ENCODE measurements at regions not wholly inside any gene's neighbourhood (a gene's known extent, or its start where the extent isn't known, plus 50 kb on each side); places are given as distances from the start of the nearest gene placed in this dataset.

DNA sequence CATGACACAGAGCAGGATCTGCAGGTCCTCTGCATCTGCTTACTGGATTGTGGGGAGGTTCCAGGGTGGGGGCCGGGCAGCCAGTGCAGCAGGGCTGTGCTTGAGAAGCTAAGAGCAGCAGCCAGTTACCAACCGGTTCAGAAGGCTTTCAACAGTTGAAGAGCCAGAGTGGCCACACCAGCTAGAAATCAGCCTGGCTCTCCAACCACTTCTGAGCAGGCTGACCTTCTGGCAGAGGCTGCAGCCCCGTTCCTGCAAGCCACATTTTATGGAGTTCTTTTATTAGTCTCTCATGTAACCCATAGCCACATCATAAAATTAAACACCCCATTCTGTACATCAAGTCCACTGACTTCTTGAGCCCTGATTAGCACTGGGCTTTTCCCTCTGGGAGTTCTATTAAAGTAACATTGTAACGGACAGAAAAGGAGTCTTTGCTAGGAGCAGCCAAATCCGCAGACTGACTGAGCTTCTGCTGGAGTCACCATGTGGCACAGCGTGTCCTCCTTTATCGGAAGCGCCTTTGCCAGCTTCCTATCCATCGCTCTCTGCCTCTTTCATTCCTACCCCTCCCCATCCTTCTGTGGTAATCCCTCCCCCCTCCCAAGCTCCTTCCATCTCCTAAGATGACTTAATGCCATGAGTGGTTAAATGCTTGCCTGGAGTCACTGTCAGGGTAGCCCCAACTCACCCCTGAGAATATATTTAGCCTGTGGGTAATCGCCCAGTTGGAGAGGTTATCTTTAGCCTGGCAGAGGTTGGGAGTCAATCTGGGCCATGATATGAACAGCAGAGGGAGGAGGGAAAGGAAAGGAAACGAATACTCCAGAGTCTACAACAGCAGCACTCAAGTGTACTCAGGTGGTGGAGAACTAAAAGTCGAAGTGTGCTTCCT, 138.5 kb upstream of the HES1 start:
- TF ChIP-seq, protein P1, sequence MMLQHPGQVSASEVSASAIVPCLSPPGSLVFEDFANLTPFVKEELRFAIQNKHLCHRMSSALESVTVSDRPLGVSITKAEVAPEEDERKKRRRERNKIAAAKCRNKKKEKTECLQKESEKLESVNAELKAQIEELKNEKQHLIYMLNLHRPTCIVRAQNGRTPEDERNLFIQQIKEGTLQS (IDR thresholded peaks at IDR 0.05): no peak
- TF ChIP-seq RAD21 (IDR thresholded peaks at IDR 0.05) (no peak), YY1 (IDR thresholded peaks at IDR 0.05) (no peak)
- Histone ChIP-seq H3K4me1 (ENCODE audit: control insufficient read depth in 4 of 4, insufficient read depth in 4 of 4, low read length in 3 of 4) (no peaks in the 10 kb centered on the region), H3K9me3 (ENCODE audit: control insufficient read depth in 4 of 4, low read length in 3 of 4) (no peaks in the 10 kb centered on the region), H3K27me3 (ENCODE audit: control insufficient read depth in 4 of 4, insufficient read depth in 4 of 4, low read length in 3 of 4) (no peaks in the 10 kb centered on the region), H3K27ac (ENCODE audit: low read depth in 1 of 2, low read length in 2 of 2) (no peak overlapping the region), H3K36me3 (ENCODE audit: control insufficient read depth in 4 of 4, insufficient read depth in 3 of 4, low read depth in 1 of 4, low read length in 3 of 4) (no peaks in the 10 kb centered on the region), H3K9ac (ENCODE audit: low read depth in 1 of 2, low read length in 2 of 2) (no peak overlapping the region), H3K4me3 (ENCODE audit: low read depth in 1 of 3, low read length in 3 of 3) (no peak overlapping the region)
- DNase-seq (ENCODE audit: low spot score): no peak
- WGBS: 83% methylated on average over 12 of the region's 12 CpGs

DNA sequence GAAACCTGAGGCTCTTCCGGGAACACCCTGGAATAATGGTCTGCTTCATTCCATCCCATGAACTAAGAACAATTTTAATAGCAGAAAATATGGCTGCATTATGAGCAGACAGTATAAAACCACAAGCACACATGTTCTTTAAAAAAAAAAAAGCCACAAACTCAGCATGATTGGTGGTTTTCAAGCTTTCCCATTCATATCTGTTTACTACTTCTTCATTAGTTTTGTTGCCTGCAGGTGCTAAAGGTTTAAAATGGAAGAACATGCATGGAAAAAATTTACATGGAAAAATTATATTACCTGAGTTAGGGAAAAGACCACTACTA, 137.9 kb upstream of the HES1 start:
- Histone ChIP-seq H3K9me3 (ENCODE audit: control insufficient read depth in 4 of 4, low read length in 3 of 4) (no peaks in the 10 kb centered on the region), H3K27me3 (ENCODE audit: control insufficient read depth in 4 of 4, insufficient read depth in 4 of 4, low read length in 3 of 4) (no peaks in the 10 kb centered on the region), H3K36me3 (ENCODE audit: control insufficient read depth in 4 of 4, insufficient read depth in 3 of 4, low read depth in 1 of 4, low read length in 3 of 4) (no peaks in the 10 kb centered on the region), H3K9ac (ENCODE audit: low read depth in 1 of 2, low read length in 2 of 2) (no peak overlapping the region), H3K4me1 (ENCODE audit: control insufficient read depth in 4 of 4, insufficient read depth in 4 of 4, low read length in 3 of 4) (no peaks in the 10 kb centered on the region), H3K27ac (ENCODE audit: low read depth in 1 of 2, low read length in 2 of 2) (no peak overlapping the region), H3K4me3 (ENCODE audit: low read depth in 1 of 3, low read length in 3 of 3) (no peak overlapping the region)
- TF ChIP-seq JUND (IDR thresholded peaks at IDR 0.05): no peak
- TF ChIP-seq TAF1 (conservative IDR thresholded peaks at IDR 0.05): no peak
- no peak for TF ChIP-seq HNF4G (IDR thresholded peaks at IDR 0.05)
- TF ChIP-seq HNF4A (conservative IDR thresholded peaks at IDR 0.05): no peak
- no peak for TF ChIP-seq RXRA (IDR thresholded peaks at IDR 0.05)
- TF ChIP-seq, protein P2, sequence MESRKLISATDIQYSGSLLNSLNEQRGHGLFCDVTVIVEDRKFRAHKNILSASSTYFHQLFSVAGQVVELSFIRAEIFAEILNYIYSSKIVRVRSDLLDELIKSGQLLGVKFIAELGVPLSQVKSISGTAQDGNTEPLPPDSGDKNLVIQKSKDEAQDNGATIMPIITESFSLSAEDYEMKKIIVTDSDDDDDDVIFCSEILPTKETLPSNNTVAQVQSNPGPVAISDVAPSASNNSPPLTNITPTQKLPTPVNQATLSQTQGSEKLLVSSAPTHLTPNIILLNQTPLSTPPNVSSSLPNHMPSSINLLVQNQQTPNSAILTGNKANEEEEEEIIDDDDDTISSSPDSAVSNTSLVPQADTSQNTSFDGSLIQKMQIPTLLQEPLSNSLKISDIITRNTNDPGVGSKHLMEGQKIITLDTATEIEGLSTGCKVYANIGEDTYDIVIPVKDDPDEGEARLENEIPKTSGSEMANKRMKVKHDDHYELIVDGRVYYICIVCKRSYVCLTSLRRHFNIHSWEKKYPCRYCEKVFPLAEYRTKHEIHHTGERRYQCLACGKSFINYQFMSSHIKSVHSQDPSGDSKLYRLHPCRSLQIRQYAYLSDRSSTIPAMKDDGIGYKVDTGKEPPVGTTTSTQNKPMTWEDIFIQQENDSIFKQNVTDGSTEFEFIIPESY (IDR thresholded peaks at IDR 0.05): no peak
- TF ChIP-seq, protein P3, sequence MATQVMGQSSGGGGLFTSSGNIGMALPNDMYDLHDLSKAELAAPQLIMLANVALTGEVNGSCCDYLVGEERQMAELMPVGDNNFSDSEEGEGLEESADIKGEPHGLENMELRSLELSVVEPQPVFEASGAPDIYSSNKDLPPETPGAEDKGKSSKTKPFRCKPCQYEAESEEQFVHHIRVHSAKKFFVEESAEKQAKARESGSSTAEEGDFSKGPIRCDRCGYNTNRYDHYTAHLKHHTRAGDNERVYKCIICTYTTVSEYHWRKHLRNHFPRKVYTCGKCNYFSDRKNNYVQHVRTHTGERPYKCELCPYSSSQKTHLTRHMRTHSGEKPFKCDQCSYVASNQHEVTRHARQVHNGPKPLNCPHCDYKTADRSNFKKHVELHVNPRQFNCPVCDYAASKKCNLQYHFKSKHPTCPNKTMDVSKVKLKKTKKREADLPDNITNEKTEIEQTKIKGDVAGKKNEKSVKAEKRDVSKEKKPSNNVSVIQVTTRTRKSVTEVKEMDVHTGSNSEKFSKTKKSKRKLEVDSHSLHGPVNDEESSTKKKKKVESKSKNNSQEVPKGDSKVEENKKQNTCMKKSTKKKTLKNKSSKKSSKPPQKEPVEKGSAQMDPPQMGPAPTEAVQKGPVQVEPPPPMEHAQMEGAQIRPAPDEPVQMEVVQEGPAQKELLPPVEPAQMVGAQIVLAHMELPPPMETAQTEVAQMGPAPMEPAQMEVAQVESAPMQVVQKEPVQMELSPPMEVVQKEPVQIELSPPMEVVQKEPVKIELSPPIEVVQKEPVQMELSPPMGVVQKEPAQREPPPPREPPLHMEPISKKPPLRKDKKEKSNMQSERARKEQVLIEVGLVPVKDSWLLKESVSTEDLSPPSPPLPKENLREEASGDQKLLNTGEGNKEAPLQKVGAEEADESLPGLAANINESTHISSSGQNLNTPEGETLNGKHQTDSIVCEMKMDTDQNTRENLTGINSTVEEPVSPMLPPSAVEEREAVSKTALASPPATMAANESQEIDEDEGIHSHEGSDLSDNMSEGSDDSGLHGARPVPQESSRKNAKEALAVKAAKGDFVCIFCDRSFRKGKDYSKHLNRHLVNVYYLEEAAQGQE (IDR thresholded peaks at IDR 0.05): no peak
- TF ChIP-seq, protein P1 (IDR thresholded peaks at IDR 0.05): no peak
- no peak for TF ChIP-seq YY1 (IDR thresholded peaks at IDR 0.05)
- TF ChIP-seq, protein P4, sequence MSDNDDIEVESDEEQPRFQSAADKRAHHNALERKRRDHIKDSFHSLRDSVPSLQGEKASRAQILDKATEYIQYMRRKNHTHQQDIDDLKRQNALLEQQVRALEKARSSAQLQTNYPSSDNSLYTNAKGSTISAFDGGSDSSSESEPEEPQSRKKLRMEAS (IDR thresholded peaks at IDR 0.05): no peak
- TF ChIP-seq NR2F2 (IDR thresholded peaks at IDR 0.05): no peak
- no peak for TF ChIP-seq SP1 (IDR thresholded peaks at IDR 0.05)
- WGBS: 75% methylated on average over 1 of the region's 1 CpG
- DNase-seq (ENCODE audit: low spot score): no peak

All from liver (tissue), 7 donors.